Right lobe of liver (tissue), 6 donors: ENCODE measurements at regions not wholly inside any gene's neighbourhood (a gene's known extent, or its start where the extent isn't known, plus 50 kb on each side); places are given as distances from the start of the nearest gene placed in this dataset.
"Not testable (repeated sequence)": the region's sequence is repeated elsewhere in the genome, so short reads cannot be mapped to it uniquely, and the experiment has no call there.

Source experiments
- ATAC-seq, 4 donors: fragments of 200-7000 bp; cut with Tn5 transposase; one replicate each; pipeline ENCODE4 v1.9.1; 2020; ENCODE audit warnings: mild to moderate bottlenecking in 4 of 4, moderate library complexity in 4 of 4
- DNase-seq, 3 donors: peaks; one replicate each; pipeline ENCODE4 v3.0.0-alpha.2; 2020
- H3K27ac ChIP-seq, 3 donors: fragments of 200-600 bp; one replicate each; pipeline ENCODE4 v1.8.0; 2022
- H3K27me3 ChIP-seq, 2 donors: fragments of 200-600 bp; one replicate each; pipeline ENCODE4 v1.8.0; 2022
- H3K36me3 ChIP-seq, 4 donors: fragments of 200-600 bp; sonication (generic) in 1 of 4; one replicate each; pipeline versions ENCODE4 v1.5.1 to v1.8.0; 2017 to 2022; ENCODE audit warnings: control low read depth in 1 of 4
- H3K4me1 ChIP-seq, 4 donors: fragments of 200-600 bp; sonication (generic) in 1 of 4; one replicate each; pipeline versions ENCODE4 v1.5.1 to v1.8.0; 2017 to 2022; ENCODE audit warnings: control low read depth in 1 of 4
- H3K4me3 ChIP-seq, 3 donors: fragments of 200-600 bp; one replicate each; pipeline ENCODE4 v1.8.0; 2022
- H3K9me3 ChIP-seq, 4 donors: fragments of 200-600 bp; sonication (generic) in 1 of 4; one replicate each; pipeline versions ENCODE4 v1.5.1 to v1.8.0; 2017 to 2022; ENCODE audit warnings: control low read depth in 1 of 4
- CTCF ChIP-seq, 4 donors: fragments of 200-600 bp in 3 of 4; fragments of 450-650 bp in 1 of 4; IDR thresholded peaks; one replicate each; pipeline versions ENCODE4 v1.5.1 to v1.8.0; 2016 to 2022; ENCODE audit warnings: antibody characterized with exemption in 4 of 4, mild to moderate bottlenecking in 2 of 4
- POLR2A ChIP-seq: fragments of 450-650 bp; IDR thresholded peaks from one replicate; pipeline ENCODE4 v1.6.1; 2017; ENCODE audit warnings: antibody characterized with exemption, mild to moderate bottlenecking
- WGBS: methylation state at CpG from one replicate; pipeline ENCODE4 v1.1.6; 2018; ENCODE audit warnings: low coverage, low lambda C conversion rate; ENCODE audit not compliant: insufficient coverage; ENCODE audit errors: missing lambda C conversion rate; 5-methylcytosine and 5-hydroxymethylcytosine counted together
- intact Hi-C, 2 donors: fragments of 100-400 bp; cut with DNase I; formaldehyde crosslinking; loops; one replicate each; pipeline versions ENCODE4 v1.11.2 to v1.14.1; 2022
- donor health status: DM: no; HTN: yes; CAD: no.
- donor health status: DM: no; HTN: no; CAD: no.
- donor health status: DM: no; HTN: no; CAD: no.
- donor health status: DM: no; HTN: yes; CAD: no.
- donor health status: DM: no; HTN: yes; CAD: no.

GRCh38 chr5:124831687-124832240 lies 85.3 kb upstream of the ZNF608 start:
- H3K4me3 ChIP-seq = no peak overlapping the region
- H3K27me3 ChIP-seq = no peaks in the 10 kb centered on the region
- TF ChIP-seq CTCF (IDR thresholded peaks at IDR 0.05) (no peak), POLR2A (no peak)
- no peak for ATAC-seq
- H3K36me3 ChIP-seq = no peaks in the 10 kb centered on the region
- no peak for DNase-seq
- no peaks in the 10 kb centered on the region for H3K9me3 ChIP-seq
- no peak overlapping the region for H3K27ac ChIP-seq
- H3K4me1 ChIP-seq = no peaks in the 10 kb centered on the region
- intact Hi-C loops = no loop called here

- Histone ChIP-seq H3K36me3 (no peaks in the 10 kb centered on the region), H3K9me3 (no peaks in the 10 kb centered on the region), H3K27me3 (no peaks in the 10 kb centered on the region), H3K27ac (no peak overlapping the region), H3K4me3 (no peak overlapping the region), H3K4me1 (no peaks in the 10 kb centered on the region)
- intact Hi-C loops = no loop called here
- ATAC-seq = no peak
- no peak for TF ChIP-seq CTCF (IDR thresholded peaks at IDR 0.05)
- no peak for TF ChIP-seq POLR2A
- DNase-seq = no peak
These were observed 86.1 kb upstream of the ZNF608 start for GRCh38 chr5:124832510-124832909.

- H3K9me3 ChIP-seq, H3K4me1 ChIP-seq, ATAC-seq, H3K36me3 ChIP-seq, H3K4me3 ChIP-seq, intact Hi-C loops, H3K27ac ChIP-seq, H3K27me3 ChIP-seq, DNase-seq: not testable (repeated sequence)
- WGBS = 80% methylated on average over 2 of the region's 2 CpGs
These were observed 89.9 kb upstream of the ZNF608 start for GRCh38 chr5:124836314-124836713.

- no peaks in the 10 kb centered on the region for H3K36me3 ChIP-seq
- TF ChIP-seq CTCF (IDR thresholded peaks at IDR 0.05) = no peak
- no peak for TF ChIP-seq POLR2A
- ATAC-seq = peak in 2 of 4 donors; percentile 39 to 56
- no peak overlapping the region for H3K27ac ChIP-seq
- H3K9me3 ChIP-seq = no peaks in the 10 kb centered on the region
- intact Hi-C loops = no loop called here
- no peak for DNase-seq
- H3K4me1 ChIP-seq = no peaks in the 10 kb centered on the region
- H3K27me3 ChIP-seq = no peaks in the 10 kb centered on the region
- no peak overlapping the region for H3K4me3 ChIP-seq
These were observed 93.0 kb upstream of the ZNF608 start for GRCh38 chr5:124839371-124839998.

- H3K4me3 ChIP-seq = no peak overlapping the region
- TF ChIP-seq POLR2A (no peak), CTCF (IDR thresholded peaks at IDR 0.05) (no peak)
- intact Hi-C loops = no loop called here
- no peak overlapping the region for H3K27ac ChIP-seq
- H3K27me3 ChIP-seq = no peaks in the 10 kb centered on the region
- DNase-seq = no peak
- H3K9me3 ChIP-seq = no peaks in the 10 kb centered on the region
- ATAC-seq = no peak
- H3K36me3 ChIP-seq = no peaks in the 10 kb centered on the region
- H3K4me1 ChIP-seq = no peaks in the 10 kb centered on the region
- WGBS = 71% methylated on average over 12 of the region's 12 CpGs
These were observed 95.6 kb upstream of the ZNF608 start for GRCh38 chr5:124841829-124842712.
